ENCODE measurements at regions not wholly inside any gene's neighbourhood (a gene's known extent, or its start where the extent isn't known, plus 50 kb on each side); places are given as distances from the start of the nearest gene placed in this dataset.

- Histone ChIP-seq H3K9me2 (replicated peaks; ENCODE audit: insufficient read depth, low read length) (no peaks in the 10 kb centered on the region), H3F3A (ENCODE audit: insufficient read depth, low read length) (no peaks in the 10 kb centered on the region), H3K4me1 (ENCODE audit: low read length) (peaks cover 4% of the 10 kb centered on the region; the same call in 1 of the 2 replicates), H3K9me3 (replicated peaks; ENCODE audit: insufficient read depth, low read length) (no peaks in the 10 kb centered on the region), H4K20me1 (ENCODE audit: insufficient read depth, low read length) (no peaks in the 10 kb centered on the region), H3K79me2 (ENCODE audit: low read length) (no peaks in the 10 kb centered on the region), H3K27me3 (replicated peaks; ENCODE audit: insufficient read depth, low read length) (no peaks in the 10 kb centered on the region), H3K4me2 (ENCODE audit: low read depth, low read length) (no peak overlapping the region), H3K27ac (ENCODE audit: low read length) (no peak overlapping the region), H2AFZ (ENCODE audit: low read length) (no peak overlapping the region), H3K9ac (ENCODE audit: low read length) (no peak overlapping the region), H3K4me3 (ENCODE audit: low read length) (no peak overlapping the region), H3K36me3 (replicated peaks; ENCODE audit: insufficient read depth, low read length) (no peaks in the 10 kb centered on the region)
- DNase-seq: no peak
- no peak for TF ChIP-seq EZH2phosphoT487 (IDR thresholded peaks at IDR 0.05; ENCODE audit: low read length)
- TF ChIP-seq CTCF (IDR thresholded peaks at IDR 0.05; ENCODE audit: low read length): no peak
- no peak for TF ChIP-seq EZH2 (optimal IDR thresholded peaks at IDR 0.05; ENCODE audit: low read depth, low read length)
These were observed 764.7 kb downstream of the SATB2 start for GRCh38 chr2:198692907-198693510.

- no peaks in the 10 kb centered on the region for H3K4me1 ChIP-seq (ENCODE audit: low read length)
- no peaks in the 10 kb centered on the region for H3K79me2 ChIP-seq (ENCODE audit: low read length)
- H2AFZ ChIP-seq (ENCODE audit: low read length): no peak overlapping the region
- H3K27ac ChIP-seq (ENCODE audit: low read length): no peak overlapping the region
- TF ChIP-seq EZH2 (optimal IDR thresholded peaks at IDR 0.05; ENCODE audit: low read depth, low read length) (no peak), CTCF (IDR thresholded peaks at IDR 0.05; ENCODE audit: low read length) (no peak), EZH2phosphoT487 (IDR thresholded peaks at IDR 0.05; ENCODE audit: low read length) (no peak)
- no peaks in the 10 kb centered on the region for H3K36me3 ChIP-seq (replicated peaks; ENCODE audit: insufficient read depth, low read length)
- no peaks in the 10 kb centered on the region for H3K27me3 ChIP-seq (replicated peaks; ENCODE audit: insufficient read depth, low read length)
- H3K9me2 ChIP-seq (replicated peaks; ENCODE audit: insufficient read depth, low read length): no peaks in the 10 kb centered on the region
- no peak overlapping the region for H3K4me3 ChIP-seq (ENCODE audit: low read length)
- no peak overlapping the region for H3K4me2 ChIP-seq (ENCODE audit: low read depth, low read length)
- H3F3A ChIP-seq (ENCODE audit: insufficient read depth, low read length): no peaks in the 10 kb centered on the region
- DNase-seq: no peak
- no peaks in the 10 kb centered on the region for H4K20me1 ChIP-seq (ENCODE audit: insufficient read depth, low read length)
- H3K9ac ChIP-seq (ENCODE audit: low read length): no peak overlapping the region
- no peaks in the 10 kb centered on the region for H3K9me3 ChIP-seq (replicated peaks; ENCODE audit: insufficient read depth, low read length)
These were observed 766.5 kb downstream of the SATB2 start for GRCh38 chr2:198691236-198691635.

- H3K9ac ChIP-seq (ENCODE audit: low read length): no peak overlapping the region
- H3K36me3 ChIP-seq (replicated peaks; ENCODE audit: insufficient read depth, low read length): no peaks in the 10 kb centered on the region
- H3K9me3 ChIP-seq (replicated peaks; ENCODE audit: insufficient read depth, low read length): no peaks in the 10 kb centered on the region
- no peak overlapping the region for H3K27ac ChIP-seq (ENCODE audit: low read length)
- no peaks in the 10 kb centered on the region for H3F3A ChIP-seq (ENCODE audit: insufficient read depth, low read length)
- TF ChIP-seq EZH2 (optimal IDR thresholded peaks at IDR 0.05; ENCODE audit: low read depth, low read length) (no peak), EZH2phosphoT487 (IDR thresholded peaks at IDR 0.05; ENCODE audit: low read length) (no peak), CTCF (IDR thresholded peaks at IDR 0.05; ENCODE audit: low read length) (no peak)
- no peaks in the 10 kb centered on the region for H4K20me1 ChIP-seq (ENCODE audit: insufficient read depth, low read length)
- no peak for DNase-seq
- no peaks in the 10 kb centered on the region for H3K79me2 ChIP-seq (ENCODE audit: low read length)
- H3K27me3 ChIP-seq (replicated peaks; ENCODE audit: insufficient read depth, low read length): no peaks in the 10 kb centered on the region
- no peaks in the 10 kb centered on the region for H3K4me1 ChIP-seq (ENCODE audit: low read length)
- H3K4me2 ChIP-seq (ENCODE audit: low read depth, low read length): no peak overlapping the region
- H2AFZ ChIP-seq (ENCODE audit: low read length): no peak overlapping the region
- no peak overlapping the region for H3K4me3 ChIP-seq (ENCODE audit: low read length)
- H3K9me2 ChIP-seq (replicated peaks; ENCODE audit: insufficient read depth, low read length): no peaks in the 10 kb centered on the region
These were observed 793.4 kb downstream of the SATB2 start for GRCh38 chr2:198664321-198664720.
